MG63 (cell line): ENCODE measurements at regions not wholly inside any gene's neighbourhood (a gene's known extent, or its start where the extent isn't known, plus 50 kb on each side); places are given as distances from the start of the nearest gene placed in this dataset.
"Not testable (repeated sequence)": the region's sequence is repeated elsewhere in the genome, so short reads cannot be mapped to it uniquely, and the experiment has no call there.

Experiments used
- DNase-seq: peaks from one replicate; pipeline ENCODE4 v3.0.0-alpha.2; 2020
- H3K27me3 ChIP-seq: fragments of 250-450 bp; sonication (Bioruptor Pico); 2 replicates; pipeline ENCODE4 v1.5.1; 2020; ENCODE audit warnings: mild to moderate bottlenecking, moderate library complexity
- H3K36me3 ChIP-seq: fragments of 250-450 bp; sonication (Bioruptor Pico); 2 replicates; pipeline ENCODE4 v1.5.1; 2020; ENCODE audit warnings: mild to moderate bottlenecking, moderate library complexity
- H3K4me3 ChIP-seq: fragments of 250-450 bp; sonication (Bioruptor Pico); 2 replicates; pipeline ENCODE4 v1.5.1; 2020; ENCODE audit warnings: mild to moderate bottlenecking, moderate library complexity
- H3K9me3 ChIP-seq: fragments of 250-450 bp; sonication (Bioruptor Pico); 2 replicates; pipeline ENCODE4 v1.5.1; 2020; ENCODE audit warnings: mild to moderate bottlenecking, moderate library complexity

DNA sequence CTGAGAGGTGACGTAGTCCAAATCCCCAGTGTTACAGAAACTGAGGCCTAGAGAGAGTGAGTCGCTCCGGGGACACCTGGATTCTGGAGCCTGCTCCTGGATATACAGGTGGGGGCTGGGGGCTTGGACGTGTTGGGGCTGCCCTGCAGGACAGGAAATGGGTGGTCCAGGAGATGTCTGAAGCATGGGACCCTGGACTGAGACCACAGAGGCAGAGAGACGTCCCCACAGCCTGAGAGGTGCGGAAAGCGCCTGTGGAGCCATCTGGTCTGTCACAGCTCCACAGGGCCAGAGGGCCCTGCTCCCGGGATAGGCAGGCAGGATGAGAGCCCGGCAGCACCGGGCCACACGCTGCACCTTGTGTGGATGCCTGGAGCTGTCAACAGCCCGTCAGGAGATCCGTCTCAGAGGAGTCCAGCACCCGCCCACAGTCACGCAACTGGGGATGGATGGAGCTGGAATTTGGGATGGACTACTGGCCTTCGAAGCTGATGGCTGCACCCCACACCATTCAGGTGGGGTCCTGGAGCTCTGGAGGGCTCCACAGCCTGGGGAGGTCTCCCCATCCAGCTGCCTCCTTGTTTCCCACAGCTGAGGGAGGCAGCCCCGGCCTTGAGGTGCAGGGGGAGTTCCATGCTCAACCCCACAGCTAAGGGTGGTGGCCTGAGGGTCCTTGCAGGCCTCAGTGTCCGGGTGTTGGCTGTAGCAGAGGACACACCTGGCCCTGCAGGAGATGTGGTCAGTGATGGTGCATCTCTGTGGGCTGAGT lies 303.0 kb downstream of the NDUFA10 start:
- H3K9me3 ChIP-seq: no peaks in the 10 kb centered on the region
- DNase-seq: no peak
- H3K4me3 ChIP-seq: no peak overlapping the region
- H3K27me3 ChIP-seq: no peaks in the 10 kb centered on the region
- no peaks in the 10 kb centered on the region for H3K36me3 ChIP-seq

- no peak for DNase-seq
- H3K4me3 ChIP-seq: no peak overlapping the region
- H3K9me3 ChIP-seq: no peaks in the 10 kb centered on the region
These were observed 303.6 kb downstream of the NDUFA10 start for GRCh38 chr2:239721531-239721930.

GRCh38 chr2:239720361-239721360 lies 304.5 kb downstream of the NDUFA10 start:
- Histone ChIP-seq H3K36me3 (no peaks in the 10 kb centered on the region), H3K27me3 (no peaks in the 10 kb centered on the region), H3K9me3 (no peaks in the 10 kb centered on the region), H3K4me3 (no peak overlapping the region)
- no peak for DNase-seq

More at GRCh38 chr2:239721531-239721930, 303.6 kb downstream of the NDUFA10 start:
- no peaks in the 10 kb centered on the region for H3K36me3 ChIP-seq
- no peaks in the 10 kb centered on the region for H3K27me3 ChIP-seq

GRCh38 chr2:239719791-239720360 lies 305.3 kb downstream of the NDUFA10 start:
- Histone ChIP-seq H3K27me3 (no peaks in the 10 kb centered on the region), H3K9me3 (no peaks in the 10 kb centered on the region), H3K36me3 (no peaks in the 10 kb centered on the region), H3K4me3 (no peak overlapping the region)
- DNase-seq: no peak

- not testable (repeated sequence) for H3K4me3 ChIP-seq, DNase-seq, H3K9me3 ChIP-seq, H3K27me3 ChIP-seq, H3K36me3 ChIP-seq
These were observed 306.2 kb downstream of the NDUFA10 start for GRCh38 chr2:239718991-239719390.

GRCh38 chr2:239717706-239718105 lies 307.4 kb downstream of the NDUFA10 start:
- no peak for DNase-seq
- no peak overlapping the region for H3K4me3 ChIP-seq
- no peaks in the 10 kb centered on the region for H3K27me3 ChIP-seq
- no peaks in the 10 kb centered on the region for H3K36me3 ChIP-seq
- H3K9me3 ChIP-seq: no peaks in the 10 kb centered on the region

GRCh38 chr2:239717319-239717675 lies 307.8 kb downstream of the NDUFA10 start:
- Histone ChIP-seq H3K4me3 (no peak overlapping the region), H3K9me3 (no peaks in the 10 kb centered on the region), H3K36me3 (no peaks in the 10 kb centered on the region), H3K27me3 (no peaks in the 10 kb centered on the region)
- DNase-seq: no peak

GRCh38 chr2:239716536-239717318 lies 308.4 kb downstream of the NDUFA10 start:
- DNase-seq: no peak

DNA sequence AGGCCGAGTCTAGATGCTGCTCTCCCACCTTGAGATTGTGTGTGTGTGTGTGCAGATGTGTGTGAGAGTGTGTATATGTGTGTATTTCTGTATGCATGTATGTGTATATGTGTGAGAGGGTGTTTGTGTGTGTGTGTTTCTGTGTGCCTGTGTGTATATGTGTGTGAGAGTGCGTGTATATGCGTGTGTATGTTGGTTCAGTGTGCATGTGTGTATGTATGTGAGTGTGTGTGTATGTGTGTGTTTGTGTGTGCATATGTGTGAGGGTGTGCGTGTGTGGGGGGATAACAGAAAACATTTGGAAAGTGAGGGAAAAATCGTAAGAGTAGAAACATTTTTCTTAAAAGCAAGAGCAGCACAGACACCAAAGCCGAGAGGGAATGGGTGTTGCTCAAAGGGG lies 309.1 kb downstream of the NDUFA10 start:
- Histone ChIP-seq H3K36me3 (no peaks in the 10 kb centered on the region), H3K27me3 (no peaks in the 10 kb centered on the region), H3K9me3 (no peaks in the 10 kb centered on the region), H3K4me3 (no peak overlapping the region)
- no peak for DNase-seq

More at GRCh38 chr2:239716536-239717318, 308.4 kb downstream of the NDUFA10 start:
- Histone ChIP-seq H3K36me3 (no peaks in the 10 kb centered on the region), H3K27me3 (no peaks in the 10 kb centered on the region), H3K4me3 (no peak overlapping the region), H3K9me3 (no peaks in the 10 kb centered on the region)

GRCh38 chr2:239715606-239716005 lies 309.5 kb downstream of the NDUFA10 start:
- Histone ChIP-seq H3K27me3 (no peaks in the 10 kb centered on the region), H3K4me3 (no peak overlapping the region), H3K36me3 (no peaks in the 10 kb centered on the region), H3K9me3 (no peaks in the 10 kb centered on the region)
- DNase-seq: no peak

GRCh38 chr2:239715202-239715601 lies 309.9 kb downstream of the NDUFA10 start:
- no peak for DNase-seq
- Histone ChIP-seq H3K36me3 (no peaks in the 10 kb centered on the region), H3K9me3 (no peaks in the 10 kb centered on the region), H3K4me3 (no peak overlapping the region), H3K27me3 (no peaks in the 10 kb centered on the region)

DNA sequence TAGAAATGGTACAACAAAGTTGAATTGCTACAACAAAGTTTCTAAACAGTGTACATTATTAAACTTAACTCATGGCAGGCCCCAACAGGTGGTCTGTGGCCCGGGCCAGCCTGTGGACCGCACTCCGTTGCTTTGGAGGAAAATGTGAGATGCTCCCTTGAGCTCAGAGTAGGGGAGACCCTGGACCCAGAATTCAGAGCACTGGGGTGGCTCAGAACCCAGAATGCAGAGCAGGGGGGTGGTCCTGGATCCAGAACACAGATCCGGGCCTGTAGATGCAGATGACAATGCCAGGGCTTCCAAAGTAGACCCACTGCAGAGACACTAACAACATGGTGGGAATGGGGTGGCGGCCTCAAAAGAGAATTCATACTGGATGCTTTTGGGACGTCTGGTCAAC lies 311.0 kb downstream of the NDUFA10 start:
- Histone ChIP-seq H3K9me3 (no peaks in the 10 kb centered on the region), H3K27me3 (no peaks in the 10 kb centered on the region), H3K4me3 (no peak overlapping the region), H3K36me3 (no peaks in the 10 kb centered on the region)
- no peak for DNase-seq

DNA sequence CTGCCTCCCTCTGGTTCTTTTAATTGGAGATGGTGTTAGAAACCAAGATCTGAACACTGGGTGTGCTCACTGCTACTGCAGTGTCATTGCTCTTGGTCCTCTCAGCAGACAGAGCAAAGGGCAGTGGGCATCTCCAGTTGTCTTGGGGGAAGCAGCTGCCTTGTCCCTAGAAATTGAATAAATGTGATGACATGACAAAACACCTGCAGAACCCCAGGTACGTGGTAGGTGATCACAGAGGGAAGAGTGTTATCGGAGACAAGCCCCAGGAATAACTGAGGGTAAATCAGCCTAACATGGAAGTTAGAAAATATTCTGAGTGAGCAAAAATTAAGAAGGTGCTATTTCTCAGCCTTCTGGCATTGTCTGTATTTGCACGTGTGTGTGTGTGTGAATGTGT lies 311.9 kb upstream of the HDAC4 start:
- Histone ChIP-seq H3K36me3 (no peaks in the 10 kb centered on the region), H3K9me3 (no peaks in the 10 kb centered on the region), H3K4me3 (no peak overlapping the region), H3K27me3 (no peaks in the 10 kb centered on the region)
- no peak for DNase-seq

DNA sequence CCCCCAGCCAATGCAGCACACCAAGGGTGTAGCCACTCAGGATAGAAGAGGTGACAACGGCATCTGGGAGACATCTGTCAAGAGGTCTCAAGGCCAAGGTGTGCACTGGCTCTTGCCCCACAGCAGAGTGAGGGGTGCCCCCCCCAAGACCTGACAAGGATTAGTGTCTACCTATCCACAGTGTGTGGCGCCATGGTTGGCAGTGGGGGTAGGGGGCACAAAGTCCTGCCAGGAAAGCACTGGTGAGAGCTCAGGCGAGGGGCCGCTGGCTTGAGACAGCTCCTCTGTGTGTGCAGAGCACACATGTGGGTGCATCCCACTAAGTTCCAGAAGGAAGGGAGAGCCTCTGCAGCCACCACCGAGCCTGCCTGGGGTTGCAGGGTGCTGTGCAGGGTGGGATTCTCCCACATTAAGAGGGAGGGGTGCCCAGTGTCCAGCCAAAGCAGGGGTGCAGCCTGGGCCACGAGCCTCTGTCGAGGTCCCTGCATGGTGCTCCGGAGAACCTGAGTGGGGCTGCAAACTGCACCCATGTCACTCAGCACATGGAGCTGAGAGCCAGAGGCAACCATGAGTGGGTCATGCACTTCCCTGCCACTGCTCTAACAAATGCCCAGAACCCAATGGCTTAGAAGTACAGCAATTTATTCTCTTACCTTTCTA lies 311.2 kb upstream of the HDAC4 start:
- no peak for DNase-seq
- H3K27me3 ChIP-seq: no peaks in the 10 kb centered on the region
- H3K36me3 ChIP-seq: no peaks in the 10 kb centered on the region
- no peaks in the 10 kb centered on the region for H3K9me3 ChIP-seq
- H3K4me3 ChIP-seq: no peak overlapping the region

- Histone ChIP-seq H3K9me3 (no peaks in the 10 kb centered on the region), H3K27me3 (no peaks in the 10 kb centered on the region), H3K36me3 (no peaks in the 10 kb centered on the region), H3K4me3 (no peak overlapping the region)
- no peak for DNase-seq
These were observed 310.4 kb upstream of the HDAC4 start for GRCh38 chr2:239710953-239711861.
